GM19452 (cell line): ENCODE measurements at regions not wholly inside any gene's neighbourhood (a gene's known extent, or its start where the extent isn't known, plus 50 kb on each side); places are given as distances from the start of the nearest gene placed in this dataset.

Source experiments
- ATAC-seq: cut with Tn5 transposase; IDR thresholded peaks from one replicate; pipeline ENCODE4 v1.9.1; 2021; ENCODE audit not compliant: unreplicated experiment

DNA sequence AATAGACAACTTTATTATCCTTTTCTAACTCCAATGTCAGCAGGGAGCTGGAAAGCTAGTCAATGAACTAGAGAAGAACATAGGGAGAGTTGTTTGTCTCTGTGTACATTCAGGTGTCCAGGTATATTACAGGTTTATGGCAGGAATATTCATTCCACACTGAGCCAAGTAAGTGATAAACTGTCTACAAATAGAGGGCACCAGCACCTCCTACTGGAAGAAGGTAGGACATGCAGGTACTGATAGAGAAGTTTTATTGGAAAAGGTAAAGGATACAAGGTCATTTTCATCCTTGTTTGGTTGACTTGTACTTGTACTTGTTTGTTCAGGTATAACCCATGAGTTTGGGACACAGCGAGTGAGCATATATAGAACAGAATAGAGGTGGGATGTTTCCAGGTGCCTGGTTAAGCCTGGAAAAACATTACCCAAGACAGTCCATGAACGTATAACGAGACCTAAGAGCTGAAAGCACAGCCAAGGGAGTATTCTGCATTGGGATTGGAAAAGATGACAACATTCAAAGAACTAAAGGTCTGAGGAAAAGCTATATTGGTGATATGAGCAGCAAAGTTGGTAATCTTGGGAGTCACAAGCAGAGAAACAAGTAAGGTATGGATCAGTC is 61.4 kb upstream of the PPP1R3C start:
- ATAC-seq = no peak

DNA sequence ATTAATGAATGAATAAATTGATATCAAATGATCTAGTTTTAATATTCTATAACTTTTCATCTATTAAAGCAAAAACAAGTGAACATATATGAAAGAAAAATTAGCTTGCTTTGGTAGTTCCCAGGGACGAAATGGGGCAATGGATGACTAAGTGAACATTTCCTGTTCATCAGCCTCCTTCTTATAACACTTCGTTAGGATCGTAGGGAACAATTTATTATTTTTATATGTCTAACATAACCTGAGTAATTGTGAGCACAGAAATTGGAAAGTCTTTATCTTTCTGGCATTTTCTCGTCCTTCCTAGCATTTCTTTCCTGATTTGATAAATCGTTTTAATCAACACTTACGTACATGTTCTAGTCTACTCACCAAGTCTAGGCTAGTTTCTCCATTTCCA is 59.1 kb upstream of the PPP1R3C start:
- no peak for ATAC-seq

DNA sequence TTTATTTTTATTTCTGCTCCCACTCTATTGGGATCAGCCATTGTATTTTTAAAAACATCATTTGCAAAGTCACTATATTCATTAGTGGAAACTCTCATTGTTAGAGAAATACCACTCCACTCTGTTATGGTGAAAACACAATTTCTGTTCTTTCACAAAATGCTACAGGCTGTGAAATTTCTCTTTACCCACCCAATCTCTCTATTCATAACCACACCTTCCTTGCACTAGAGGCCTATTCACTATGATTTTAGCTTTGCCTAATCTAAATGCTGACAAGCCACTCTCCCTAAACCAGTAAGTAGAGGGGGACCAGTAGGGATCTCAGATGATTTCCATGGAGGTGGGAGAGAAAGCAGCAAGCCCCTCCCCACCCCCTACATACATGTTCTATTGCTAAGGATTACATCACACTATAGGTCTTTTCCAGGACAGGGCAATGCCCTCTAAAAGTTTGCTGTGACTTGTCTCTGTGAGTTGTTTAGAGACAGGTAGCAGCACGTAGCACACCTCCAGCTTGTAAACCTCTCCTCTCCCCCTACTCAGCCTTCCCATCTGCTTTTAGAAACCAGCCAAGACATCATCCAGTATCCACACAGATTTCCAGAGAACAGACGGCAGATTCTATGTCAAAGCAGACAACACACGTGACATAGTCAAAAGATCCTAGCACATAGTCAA is 58.3 kb upstream of the PPP1R3C start:
- no peak for ATAC-seq

- no peak for ATAC-seq
Measured at GRCh38 chr10:91690412-91690811, 57.5 kb upstream of the PPP1R3C start.

DNA sequence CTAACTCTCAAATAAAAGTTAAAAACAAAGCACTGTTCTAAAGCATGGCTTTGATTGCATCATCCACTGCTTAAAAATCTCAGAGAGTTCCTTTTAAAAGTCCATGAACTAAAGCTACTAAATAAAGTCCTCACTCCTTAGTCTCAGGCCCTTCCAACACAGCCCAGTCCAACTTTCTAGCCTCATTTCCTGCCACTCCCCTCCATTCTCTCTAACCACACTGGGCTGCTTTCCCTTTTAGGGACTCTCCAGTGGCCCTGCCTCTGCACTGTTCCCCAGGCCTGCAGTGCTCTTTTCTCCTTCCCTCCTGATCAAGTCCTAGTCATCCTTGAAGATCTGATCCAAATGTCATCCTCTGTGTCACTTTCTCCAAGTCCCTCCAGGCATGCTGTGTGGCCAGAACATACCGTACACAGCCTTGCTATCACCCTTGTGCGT is 56.9 kb upstream of the PPP1R3C start:
- no peak for ATAC-seq

GRCh38 chr10:91684841-91685240 is 52.0 kb upstream of the PPP1R3C start:
- no peak for ATAC-seq

GRCh38 chr10:91683975-91684374 is 51.1 kb upstream of the PPP1R3C start:
- ATAC-seq = no peak

DNA sequence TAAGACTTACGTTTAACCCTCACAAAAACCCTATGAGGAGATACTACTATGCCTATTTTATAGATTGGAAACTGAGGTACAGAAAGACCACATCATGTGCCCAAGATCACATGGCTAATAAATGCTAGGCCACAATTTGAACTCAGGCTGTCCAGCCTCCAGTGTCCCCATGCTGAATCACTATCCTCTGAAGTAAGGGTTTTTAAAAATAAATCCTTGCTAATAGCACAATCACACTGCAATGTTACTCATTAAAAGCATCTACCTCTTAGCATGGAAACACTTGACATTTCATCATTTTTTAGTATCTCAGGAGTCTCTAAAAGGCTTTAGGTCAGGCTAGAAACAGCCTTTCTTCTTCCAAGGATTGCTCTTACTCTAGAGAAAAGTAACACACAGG is 50.0 kb upstream of the PPP1R3C start:
- no peak for ATAC-seq
